Trophoblast cell (in vitro differentiated cells and primary cell): ENCODE measurements at regions not wholly inside any gene's neighbourhood (a gene's known extent, or its start where the extent isn't known, plus 50 kb on each side); places are given as distances from the start of the nearest gene placed in this dataset.

ENCODE experiments used
- DNase-seq, 2 donors: peaks; one replicate each; pipeline ENCODE4 v3.0.0-alpha.2; 2016
- H2AFZ ChIP-seq: 2 replicates; pipeline ENCODE4 v1.6.1; 2013; ENCODE audit warnings: low read length, moderate library complexity, mild to moderate bottlenecking; ENCODE audit not compliant: insufficient read depth, poor library complexity
- H2AK5ac ChIP-seq: 2 replicates; pipeline ENCODE4 v1.6.1; 2013; ENCODE audit warnings: mild to moderate bottlenecking, low read length
- H2BK120ac ChIP-seq: 2 replicates; pipeline ENCODE4 v1.6.1; 2013; ENCODE audit warnings: low read length, mild to moderate bottlenecking, moderate library complexity; ENCODE audit not compliant: insufficient read depth, poor library complexity
- H2BK12ac ChIP-seq: 2 replicates; pipeline ENCODE4 v1.6.1; 2013; ENCODE audit warnings: mild to moderate bottlenecking, low read length, moderate library complexity
- H2BK5ac ChIP-seq: 2 replicates; pipeline ENCODE4 v1.6.1; 2013; ENCODE audit warnings: low read length, low read depth, moderate library complexity, mild to moderate bottlenecking; ENCODE audit not compliant: poor library complexity
- H3K14ac ChIP-seq: 2 replicates; pipeline ENCODE4 v1.6.1; 2013; ENCODE audit warnings: mild to moderate bottlenecking, low read length
- H3K18ac ChIP-seq: 2 replicates; pipeline ENCODE4 v1.6.1; 2013; ENCODE audit warnings: mild to moderate bottlenecking, low read length
- H3K23ac ChIP-seq: 2 replicates; pipeline ENCODE4 v1.6.1; 2013; ENCODE audit warnings: low read length
- H3K27ac ChIP-seq: 2 replicates; pipeline ENCODE4 v1.5.1; 2013; ENCODE audit warnings: low read depth, mild to moderate bottlenecking, inconsistent platforms, low read length, moderate library complexity
- H3K27me3 ChIP-seq: 2 replicates; pipeline ENCODE4 v1.6.1; 2013; ENCODE audit warnings: inconsistent platforms, mild to moderate bottlenecking, low read length, moderate library complexity; ENCODE audit not compliant: insufficient read depth
- H3K36me3 ChIP-seq, 2 experiments: 1 replicate in 1 of 2; 2 replicates in 1 of 2; pipeline ENCODE4 v1.6.1; 2013; ENCODE audit warnings: low read length in 2 of 2, mild to moderate bottlenecking in 2 of 2, moderate library complexity in 1 of 2; ENCODE audit not compliant: insufficient read depth in 2 of 2, control insufficient read depth in 1 of 2
- H3K4ac ChIP-seq: 2 replicates; pipeline ENCODE4 v1.6.1; 2013; ENCODE audit warnings: low read depth, mild to moderate bottlenecking, low read length, moderate library complexity
- H3K4me1 ChIP-seq, 2 experiments: 1 replicate in 1 of 2; 2 replicates in 1 of 2; pipeline ENCODE4 v1.6.1; 2013; ENCODE audit warnings: low read length in 2 of 2, mild to moderate bottlenecking in 2 of 2, moderate library complexity in 1 of 2; ENCODE audit not compliant: insufficient read depth in 2 of 2, control insufficient read depth in 1 of 2
- H3K4me2 ChIP-seq: 2 replicates; pipeline ENCODE4 v1.6.1; 2013; ENCODE audit warnings: inconsistent platforms, mild to moderate bottlenecking, low read length, moderate library complexity
- H3K4me3 ChIP-seq: 2 replicates; pipeline ENCODE4 v1.5.1; 2013; ENCODE audit warnings: mild to moderate bottlenecking, low read depth, low read length, inconsistent platforms
- H3K79me1 ChIP-seq: one replicate; pipeline ENCODE4 v1.6.1; 2013; ENCODE audit warnings: low read length
- H3K79me2 ChIP-seq: 2 replicates; pipeline ENCODE4 v1.6.1; 2013; ENCODE audit warnings: low read length, mild to moderate bottlenecking; ENCODE audit not compliant: control insufficient read depth, insufficient read depth, poor library complexity
- H3K9ac ChIP-seq: 2 replicates; pipeline ENCODE4 v1.6.1; 2013; ENCODE audit warnings: mild to moderate bottlenecking, low read length
- H3K9me3 ChIP-seq: 2 replicates; pipeline ENCODE4 v1.6.1; 2013; ENCODE audit warnings: low read depth, mild to moderate bottlenecking, control low read depth, inconsistent platforms, low read length; ENCODE audit not compliant: insufficient read depth
- H4K12ac ChIP-seq: 2 replicates; pipeline ENCODE4 v1.6.1; 2013; ENCODE audit warnings: low read depth, mild to moderate bottlenecking, low read length, moderate library complexity
- H4K8ac ChIP-seq: 2 replicates; pipeline ENCODE4 v1.6.1; 2013; ENCODE audit warnings: low read depth, mild to moderate bottlenecking, low read length, moderate library complexity
- H4K91ac ChIP-seq: one replicate; pipeline ENCODE4 v1.6.1; 2013; ENCODE audit warnings: low read depth, mild to moderate bottlenecking, low read length, moderate library complexity
- WGBS: extraction: QIAGEN DNeasy Blood & Tissue Kit; methylation state at CpG from one replicate; pipeline ENCODE4 v1.1.7; 2013; ENCODE audit warnings: missing lambda C conversion rate; ENCODE audit not compliant: insufficient read length, insufficient coverage; ENCODE audit errors: extremely low coverage; 5-methylcytosine and 5-hydroxymethylcytosine counted together

DNA sequence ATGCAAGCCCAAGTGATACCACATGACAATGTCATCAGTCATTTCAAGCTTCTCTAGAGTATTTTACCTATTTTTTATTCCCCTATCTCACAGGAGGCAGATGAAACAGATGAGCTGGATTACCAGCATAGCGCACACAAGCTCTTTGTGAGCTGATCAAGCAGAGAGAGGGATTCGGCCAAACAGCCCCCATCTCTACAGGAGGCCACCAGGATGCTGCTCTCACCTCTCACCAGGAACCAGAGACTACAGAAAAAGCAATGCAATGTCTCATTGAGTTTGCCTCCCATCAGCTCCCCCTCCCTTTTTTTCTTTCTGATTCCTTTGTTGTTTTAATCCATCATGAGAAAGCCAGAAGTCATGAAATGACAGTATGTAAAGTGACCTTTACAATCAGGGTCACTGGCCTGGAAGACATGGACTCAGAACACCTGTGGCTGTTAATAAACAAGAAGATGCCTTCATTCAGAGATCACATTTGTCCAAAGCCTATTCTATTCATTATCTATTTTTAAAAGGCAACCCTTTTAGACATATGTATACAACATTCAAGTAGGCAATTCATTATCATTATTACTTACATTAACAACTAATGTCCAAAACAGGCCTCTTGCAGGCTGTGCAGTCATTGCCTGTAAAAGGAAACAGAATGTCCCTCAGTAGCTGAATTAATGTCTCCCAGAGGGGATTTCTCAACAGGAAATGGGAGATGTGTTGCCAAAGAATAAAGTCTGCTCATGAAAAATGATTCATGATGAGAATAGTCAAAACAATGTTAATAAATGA lies 656.6 kb downstream of the TBC1D4 start:
- Histone ChIP-seq H3K36me3 (no peaks in the 10 kb centered on the region), H4K8ac (no peak overlapping the region)

DNA sequence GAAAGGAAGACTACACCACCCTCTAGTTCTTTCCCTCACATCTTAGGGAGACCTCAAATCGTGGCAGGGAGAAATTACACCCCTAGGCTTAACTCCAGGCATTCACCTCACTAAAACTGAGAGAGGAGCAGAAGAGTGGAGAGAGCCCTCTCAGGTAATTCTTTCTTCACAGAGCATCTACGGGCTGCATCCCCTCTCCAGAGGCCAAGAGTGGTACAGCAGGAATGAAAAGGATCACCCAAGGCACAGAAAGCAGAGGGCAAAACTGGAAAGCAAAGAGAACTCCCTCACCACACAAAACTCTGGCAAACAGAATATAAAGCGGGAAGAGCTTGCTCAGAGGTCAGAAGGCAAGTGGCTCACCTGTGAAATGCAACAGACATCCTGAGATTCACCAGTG lies 661.2 kb downstream of the TBC1D4 start:
- Histone ChIP-seq H3K9me3 (no peaks in the 10 kb centered on the region), H2AFZ (no peak overlapping the region), H3K27me3 (no peaks in the 10 kb centered on the region), H4K91ac (no peak overlapping the region), H4K12ac (no peak overlapping the region), H3K79me1 (no peaks in the 10 kb centered on the region), H3K4me3 (no peak overlapping the region), H3K79me2 (no peaks in the 10 kb centered on the region), H2BK5ac (no peak overlapping the region), H3K18ac (no peak overlapping the region), H3K36me3 (no peaks in the 10 kb centered on the region), H4K8ac (no peak overlapping the region), H2AK5ac (no peak overlapping the region), H2BK120ac (no peak overlapping the region), H3K4ac (no peak overlapping the region), H3K23ac (no peak overlapping the region), H3K27ac (no peak overlapping the region), H3K4me2 (no peak overlapping the region), H3K4me1 (no peaks in the 10 kb centered on the region), H3K14ac (no peak overlapping the region), H2BK12ac (no peak overlapping the region), H3K9ac (no peak overlapping the region)
- no CpG with 5 or more reads among the region's 3 CpGs for WGBS
- no peak for DNase-seq

More for the DNA sequence above, 656.6 kb downstream of the TBC1D4 start:
- Histone ChIP-seq H3K18ac (no peak overlapping the region), H3K79me2 (no peaks in the 10 kb centered on the region), H3K27ac (no peak overlapping the region), H2BK5ac (no peak overlapping the region), H3K4ac (no peak overlapping the region), H3K9ac (peak overlapping the region; percentile 64), H2BK12ac (no peak overlapping the region), H2BK120ac (no peak overlapping the region), H3K14ac (no peak overlapping the region), H4K91ac (no peak overlapping the region), H3K4me3 (no peak overlapping the region), H3K27me3 (no peaks in the 10 kb centered on the region), H3K23ac (no peak overlapping the region), H2AFZ (no peak overlapping the region), H4K12ac (no peak overlapping the region), H3K79me1 (no peaks in the 10 kb centered on the region), H3K4me1 (no peaks in the 10 kb centered on the region), H3K9me3 (no peaks in the 10 kb centered on the region), H2AK5ac (no peak overlapping the region), H3K4me2 (no peak overlapping the region)
- no peak for DNase-seq
- no CpG with 5 or more reads among the region's 2 CpGs for WGBS

DNA sequence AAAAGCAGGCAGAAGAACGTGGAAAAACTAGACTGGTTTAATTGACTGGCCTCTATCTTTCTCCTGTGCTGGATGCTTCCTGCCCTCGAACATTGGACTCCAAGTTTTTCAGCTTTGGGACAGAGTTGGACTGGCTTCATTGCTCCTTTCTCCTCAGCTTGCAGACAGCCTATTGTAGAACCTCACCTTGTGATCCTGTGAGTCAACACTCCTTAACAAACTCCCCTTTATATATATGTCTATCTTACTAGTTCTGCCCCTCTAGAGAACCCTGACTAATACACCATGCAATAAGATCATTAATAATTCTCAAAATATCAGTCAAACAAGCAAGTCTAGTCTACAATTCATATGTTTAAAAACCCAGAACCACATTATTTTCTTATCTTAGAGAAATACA lies 662.4 kb downstream of the TBC1D4 start:
- Histone ChIP-seq H3K36me3 (no peaks in the 10 kb centered on the region), H3K23ac (no peak overlapping the region), H4K12ac (no peak overlapping the region), H2BK5ac (no peak overlapping the region), H3K18ac (no peak overlapping the region), H3K9me3 (no peaks in the 10 kb centered on the region), H3K4me1 (no peaks in the 10 kb centered on the region), H3K9ac (no peak overlapping the region), H3K79me2 (no peaks in the 10 kb centered on the region), H3K4me2 (no peak overlapping the region), H4K8ac (no peak overlapping the region), H3K14ac (no peak overlapping the region), H2BK12ac (no peak overlapping the region), H3K4me3 (no peak overlapping the region), H4K91ac (no peak overlapping the region), H2AK5ac (no peak overlapping the region), H2BK120ac (no peak overlapping the region), H2AFZ (no peak overlapping the region), H3K27ac (no peak overlapping the region), H3K4ac (no peak overlapping the region), H3K27me3 (no peaks in the 10 kb centered on the region), H3K79me1 (no peaks in the 10 kb centered on the region)
- WGBS = no CpG with 5 or more reads among the region's 2 CpGs
- no peak for DNase-seq

DNA sequence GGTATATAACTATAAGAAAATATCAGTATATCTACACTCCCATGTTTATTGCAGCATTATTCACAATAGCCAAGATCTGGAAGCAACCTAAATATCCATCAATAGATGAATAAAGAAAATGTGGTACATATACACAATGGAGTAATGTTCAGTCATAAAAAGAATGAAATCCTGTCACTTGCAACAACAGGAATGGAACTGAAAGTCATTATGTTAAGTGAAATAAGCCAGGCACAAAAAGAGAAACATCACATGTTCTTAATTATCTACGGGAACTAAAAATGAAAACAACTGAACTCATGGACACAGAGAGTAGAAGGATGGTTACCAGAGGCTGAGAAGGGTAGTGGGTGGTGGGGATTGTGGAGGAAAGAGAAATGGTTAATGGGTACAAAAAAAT lies 665.2 kb downstream of the TBC1D4 start:
- Histone ChIP-seq H3K36me3 (no peaks in the 10 kb centered on the region), H3K79me1 (no peaks in the 10 kb centered on the region), H3K4ac (no peak overlapping the region), H3K14ac (no peak overlapping the region), H3K9ac (no peak overlapping the region), H3K4me3 (no peak overlapping the region), H2BK12ac (no peak overlapping the region), H3K4me1 (no peaks in the 10 kb centered on the region), H2BK120ac (no peak overlapping the region), H4K91ac (no peak overlapping the region), H2AFZ (no peak overlapping the region), H4K12ac (no peak overlapping the region), H3K18ac (no peak overlapping the region), H3K23ac (no peak overlapping the region), H4K8ac (no peak overlapping the region), H3K9me3 (no peaks in the 10 kb centered on the region), H3K27me3 (no peaks in the 10 kb centered on the region), H2BK5ac (no peak overlapping the region), H3K4me2 (no peak overlapping the region), H2AK5ac (no peak overlapping the region), H3K27ac (no peak overlapping the region), H3K79me2 (no peaks in the 10 kb centered on the region)
- no peak for DNase-seq
- WGBS = no CpG with 5 or more reads among the region's 1 CpG
